ENCODE measurements at regions not wholly inside any gene's neighbourhood (a gene's known extent, or its start where the extent isn't known, plus 50 kb on each side); places are given as distances from the start of the nearest gene placed in this dataset.
"Not testable (repeated sequence)": the region's sequence is repeated elsewhere in the genome, so short reads cannot be mapped to it uniquely, and the experiment has no call there.

DNA sequence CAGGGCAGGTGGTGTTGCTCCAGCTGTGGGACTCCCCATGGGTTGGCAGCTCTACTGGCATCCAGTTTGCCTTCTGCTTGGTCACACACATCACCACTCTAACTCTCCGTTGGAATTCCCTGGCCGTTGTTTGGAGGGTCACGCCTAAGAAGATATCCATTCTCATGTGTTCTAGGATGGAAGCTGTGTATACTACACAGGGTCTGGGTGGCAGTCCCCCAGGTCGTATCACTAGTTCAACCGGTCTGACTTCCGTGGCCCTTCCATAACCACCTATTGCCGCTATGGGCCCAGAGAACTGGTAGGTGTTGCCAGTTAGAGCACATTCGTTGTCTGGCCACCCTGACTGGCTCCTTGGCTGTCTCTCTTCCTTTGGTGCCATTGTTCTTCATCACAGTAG, 456.3 kb downstream of the TMEM121 start:
- no peaks in the 10 kb centered on the region for H3K9me3 ChIP-seq (ENCODE audit: severe bottlenecking)
- TF ChIP-seq, protein P1, sequence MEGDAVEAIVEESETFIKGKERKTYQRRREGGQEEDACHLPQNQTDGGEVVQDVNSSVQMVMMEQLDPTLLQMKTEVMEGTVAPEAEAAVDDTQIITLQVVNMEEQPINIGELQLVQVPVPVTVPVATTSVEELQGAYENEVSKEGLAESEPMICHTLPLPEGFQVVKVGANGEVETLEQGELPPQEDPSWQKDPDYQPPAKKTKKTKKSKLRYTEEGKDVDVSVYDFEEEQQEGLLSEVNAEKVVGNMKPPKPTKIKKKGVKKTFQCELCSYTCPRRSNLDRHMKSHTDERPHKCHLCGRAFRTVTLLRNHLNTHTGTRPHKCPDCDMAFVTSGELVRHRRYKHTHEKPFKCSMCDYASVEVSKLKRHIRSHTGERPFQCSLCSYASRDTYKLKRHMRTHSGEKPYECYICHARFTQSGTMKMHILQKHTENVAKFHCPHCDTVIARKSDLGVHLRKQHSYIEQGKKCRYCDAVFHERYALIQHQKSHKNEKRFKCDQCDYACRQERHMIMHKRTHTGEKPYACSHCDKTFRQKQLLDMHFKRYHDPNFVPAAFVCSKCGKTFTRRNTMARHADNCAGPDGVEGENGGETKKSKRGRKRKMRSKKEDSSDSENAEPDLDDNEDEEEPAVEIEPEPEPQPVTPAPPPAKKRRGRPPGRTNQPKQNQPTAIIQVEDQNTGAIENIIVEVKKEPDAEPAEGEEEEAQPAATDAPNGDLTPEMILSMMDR (IDR thresholded peaks at IDR 0.05; ENCODE audit: low read depth, low read length) = no peak

DNA sequence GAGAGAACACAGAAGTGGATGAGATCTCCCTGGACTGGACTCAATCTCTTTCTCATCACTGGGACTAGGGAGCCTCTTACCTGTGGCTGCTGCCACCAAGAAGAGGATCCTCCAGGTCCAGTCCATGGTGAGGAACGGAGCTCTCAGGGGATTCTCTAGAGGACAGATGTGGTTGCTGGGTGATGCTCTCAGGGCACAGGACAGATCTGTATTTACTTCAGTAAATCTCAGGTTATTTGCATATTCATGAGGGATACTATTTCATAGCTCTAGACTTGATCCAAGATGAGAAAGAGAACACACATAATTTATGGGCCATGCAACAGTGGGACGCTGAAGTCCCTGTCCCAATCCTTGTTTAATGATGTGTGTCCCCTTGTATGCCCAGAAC, 460.5 kb downstream of the TMEM121 start:
- DNase-seq = no peak
- Histone ChIP-seq H3K27ac (no peak overlapping the region), H3K4me3 (ENCODE audit: low read depth, low read length) (no peak overlapping the region), H3K27me3 (ENCODE audit: insufficient read depth, low read depth, severe bottlenecking) (peaks cover 18% of the 10 kb centered on the region), H3K9me3 (ENCODE audit: severe bottlenecking) (no peaks in the 10 kb centered on the region), H3K36me3 (no peaks in the 10 kb centered on the region)
- TF ChIP-seq, protein P1 (IDR thresholded peaks at IDR 0.05; ENCODE audit: low read depth, low read length) = no peak

More for the DNA sequence above, 456.3 kb downstream of the TMEM121 start:
- Histone ChIP-seq H3K36me3 (no peaks in the 10 kb centered on the region), H3K27me3 (ENCODE audit: insufficient read depth, low read depth, severe bottlenecking) (peaks cover 37% of the 10 kb centered on the region), H3K4me3 (ENCODE audit: low read depth, low read length) (no peak overlapping the region), H3K27ac (no peak overlapping the region)
- no peak for DNase-seq

DNA sequence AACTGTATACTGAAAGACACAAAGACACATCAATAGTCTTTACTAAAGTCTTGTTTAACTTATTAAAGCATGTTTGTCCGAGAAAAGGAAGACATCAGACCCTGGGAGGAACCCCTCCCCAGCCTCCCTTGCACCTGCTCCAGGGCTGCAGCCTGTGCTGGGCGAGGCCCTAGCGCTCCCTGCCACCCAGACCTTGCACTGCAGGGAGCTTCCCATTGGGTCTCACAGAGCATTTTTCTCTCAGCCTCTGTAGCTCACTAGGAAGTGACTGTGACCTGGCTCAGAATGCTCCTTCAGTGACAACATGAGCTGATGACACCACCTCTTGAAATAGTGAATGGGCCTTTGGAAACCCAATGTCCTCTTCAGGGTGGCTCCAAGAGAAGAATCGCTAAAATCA, 461.2 kb downstream of the TMEM121 start:
- H3K4me3 ChIP-seq (ENCODE audit: low read depth, low read length) = no peak overlapping the region
- no peaks in the 10 kb centered on the region for H3K9me3 ChIP-seq (ENCODE audit: severe bottlenecking)
- no peak overlapping the region for H3K27ac ChIP-seq
- no peak for DNase-seq
- H3K36me3 ChIP-seq = no peaks in the 10 kb centered on the region
- H3K27me3 ChIP-seq (ENCODE audit: insufficient read depth, low read depth, severe bottlenecking) = peaks cover 19% of the 10 kb centered on the region
- TF ChIP-seq, protein P1 (IDR thresholded peaks at IDR 0.05; ENCODE audit: low read depth, low read length) = no peak

DNA sequence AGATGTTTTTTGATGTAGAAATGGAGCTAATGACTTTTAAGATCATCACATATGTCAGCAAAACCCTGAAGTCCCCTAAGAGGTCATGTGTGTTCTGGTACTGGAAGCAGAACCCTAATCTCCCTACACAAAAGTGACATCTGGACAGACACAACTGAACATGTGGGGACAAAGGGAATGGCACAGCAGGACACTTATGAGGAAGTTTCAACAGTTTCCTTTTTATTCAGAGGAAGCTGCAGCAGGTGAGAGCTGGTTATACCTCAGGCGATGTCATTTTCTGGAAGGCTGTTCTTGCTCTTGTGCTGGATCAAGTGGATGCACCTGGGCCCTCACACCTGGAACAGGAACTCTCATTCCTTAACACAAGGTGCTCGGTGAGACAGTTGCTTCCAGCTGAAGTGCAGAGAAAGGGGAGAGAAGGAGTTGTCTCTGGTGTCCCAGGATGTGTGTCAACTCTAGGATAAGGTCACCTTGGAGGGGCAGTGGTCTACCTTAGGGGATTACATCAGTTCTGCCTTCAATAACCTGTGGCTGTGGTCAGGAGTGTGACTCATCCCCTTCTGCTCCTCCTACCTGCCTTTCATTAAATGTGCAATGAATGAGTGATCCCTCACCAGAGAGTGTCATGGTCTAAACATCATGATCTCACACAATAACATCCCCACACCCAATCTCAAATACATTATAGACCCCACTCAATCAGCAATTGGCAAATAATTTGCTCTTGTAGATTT, 463.4 kb downstream of the TMEM121 start:
- no peak overlapping the region for H3K27ac ChIP-seq
- peaks cover 16% of the 10 kb centered on the region for H3K27me3 ChIP-seq (ENCODE audit: insufficient read depth, low read depth, severe bottlenecking)
- no peaks in the 10 kb centered on the region for H3K36me3 ChIP-seq
- TF ChIP-seq, protein P1 (IDR thresholded peaks at IDR 0.05; ENCODE audit: low read depth, low read length) = no peak
- no peaks in the 10 kb centered on the region for H3K9me3 ChIP-seq (ENCODE audit: severe bottlenecking)
- no peak overlapping the region for H3K4me3 ChIP-seq (ENCODE audit: low read depth, low read length)
- DNase-seq = no peak

DNA sequence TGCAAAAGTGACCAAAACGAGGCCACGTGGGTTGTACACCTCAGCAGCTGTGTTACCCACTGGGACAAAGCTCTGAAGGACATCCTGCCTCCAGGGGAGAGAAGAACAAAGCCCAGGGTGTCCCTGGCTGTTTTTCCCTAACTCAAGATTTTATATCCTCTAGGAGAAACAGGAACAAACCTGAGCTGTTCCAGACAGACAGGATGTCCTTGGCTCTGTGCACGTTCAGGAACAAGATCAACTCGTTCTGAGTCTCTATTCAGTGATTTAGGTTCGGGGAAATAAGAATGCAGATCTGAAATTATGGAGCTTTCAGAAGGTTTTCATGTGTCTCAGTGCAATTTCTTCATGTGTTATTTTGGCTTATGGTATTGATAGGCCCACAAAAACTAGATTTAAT, 465.3 kb downstream of the TMEM121 start:
- H3K36me3 ChIP-seq; DNase-seq; H3K4me3 ChIP-seq (ENCODE audit: low read depth, low read length); H3K27ac ChIP-seq; H3K9me3 ChIP-seq (ENCODE audit: severe bottlenecking): not testable (repeated sequence)
- H3K27me3 ChIP-seq (ENCODE audit: insufficient read depth, low read depth, severe bottlenecking) = peaks cover 16% of the 10 kb centered on the region

DNA sequence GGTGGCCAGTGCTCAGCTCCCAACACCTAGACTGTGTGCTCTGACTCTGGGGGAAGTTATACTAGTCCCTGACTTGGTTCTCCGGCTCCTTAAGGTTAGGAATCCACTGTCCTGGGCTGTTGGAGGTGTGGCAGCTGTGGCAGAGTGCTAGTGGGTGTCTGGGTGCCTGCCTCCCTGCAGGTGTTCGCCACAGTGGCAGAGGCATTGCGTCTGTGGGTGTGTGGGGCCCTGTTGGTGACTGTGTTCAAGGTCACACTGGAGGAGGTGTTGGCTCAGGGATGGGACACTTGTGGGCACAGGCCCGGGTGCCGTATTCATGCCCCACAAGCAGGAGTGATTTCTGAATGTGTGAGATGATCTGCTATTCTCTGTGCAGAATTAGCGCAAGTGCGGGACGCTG, 467.4 kb downstream of the TMEM121 start:
- H3K9me3 ChIP-seq (ENCODE audit: severe bottlenecking) = no peaks in the 10 kb centered on the region
- TF ChIP-seq, protein P1 (IDR thresholded peaks at IDR 0.05; ENCODE audit: low read depth, low read length) = no peak
- H3K4me3 ChIP-seq (ENCODE audit: low read depth, low read length) = no peak overlapping the region
- no peak for DNase-seq
- no peaks in the 10 kb centered on the region for H3K36me3 ChIP-seq
- H3K27me3 ChIP-seq (ENCODE audit: insufficient read depth, low read depth, severe bottlenecking) = peaks cover 7% of the 10 kb centered on the region
- no peak overlapping the region for H3K27ac ChIP-seq

DNA sequence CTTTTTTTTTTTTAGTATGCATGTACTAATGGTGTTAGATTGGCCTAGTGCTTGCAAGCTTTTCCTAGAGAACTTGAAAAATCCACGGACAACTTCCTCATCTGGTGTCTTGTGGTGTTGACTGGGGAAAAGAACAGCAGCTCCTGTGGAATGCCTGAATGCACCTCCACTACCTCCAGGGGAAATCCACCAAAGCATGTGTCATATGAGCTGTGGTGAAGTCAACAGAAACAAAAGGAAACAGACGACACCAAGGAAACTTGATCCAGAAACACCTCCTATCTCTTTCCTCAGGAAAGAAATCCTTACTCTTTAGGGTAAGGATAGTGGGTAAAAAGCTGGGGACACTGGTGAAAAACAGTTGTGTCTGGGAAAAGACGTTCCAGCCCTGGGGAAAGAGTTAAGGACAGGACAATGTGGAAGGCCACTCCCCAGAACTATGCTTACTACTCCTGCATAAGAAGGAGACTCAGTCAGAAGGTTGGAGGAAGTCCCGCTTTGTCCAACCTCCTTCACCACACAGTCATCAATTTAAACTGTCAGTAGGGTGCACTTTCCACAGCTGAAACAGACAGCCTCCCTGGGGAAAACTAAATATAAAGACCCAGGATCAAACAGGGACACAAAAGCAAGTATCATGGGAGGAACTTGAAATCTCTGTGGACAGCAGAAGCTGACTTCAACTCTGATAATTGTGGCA, 468.8 kb downstream of the TMEM121 start:
- H3K4me3 ChIP-seq (ENCODE audit: low read depth, low read length); H3K27me3 ChIP-seq (ENCODE audit: insufficient read depth, low read depth, severe bottlenecking); H3K27ac ChIP-seq; H3K9me3 ChIP-seq (ENCODE audit: severe bottlenecking); H3K36me3 ChIP-seq; DNase-seq: not testable (repeated sequence)

DNA sequence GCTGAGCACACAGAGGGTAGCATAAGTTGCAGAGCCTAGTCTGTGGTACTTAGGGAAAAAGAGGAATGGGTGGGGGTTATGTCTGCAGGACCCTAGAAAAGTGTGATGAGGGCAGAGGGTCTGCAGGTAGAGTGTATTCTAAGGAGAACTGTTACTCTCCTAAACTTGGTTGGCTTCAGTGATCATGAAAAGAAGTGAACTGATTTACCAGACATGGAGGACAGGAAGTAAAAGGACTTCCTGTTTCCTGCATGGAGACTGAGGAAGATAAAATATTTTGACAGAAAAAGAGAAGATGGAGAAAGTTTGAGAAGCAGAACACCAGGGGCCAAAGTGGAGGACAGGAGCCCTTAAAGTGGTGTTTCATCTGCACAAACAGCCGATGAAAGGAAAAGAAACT, 472.2 kb downstream of the TMEM121 start:
- not testable (repeated sequence) for DNase-seq; H3K4me3 ChIP-seq (ENCODE audit: low read depth, low read length); H3K27me3 ChIP-seq (ENCODE audit: insufficient read depth, low read depth, severe bottlenecking); H3K27ac ChIP-seq; H3K36me3 ChIP-seq; H3K9me3 ChIP-seq (ENCODE audit: severe bottlenecking)
